WTC11 (cell line): ENCODE measurements at regions not wholly inside any gene's neighbourhood (a gene's known extent, or its start where the extent isn't known, plus 50 kb on each side); places are given as distances from the start of the nearest gene placed in this dataset.

Experiments used
- ATAC-seq: fragments of 200-7000 bp; cut with Tn5 transposase; 2 replicates; pipeline ENCODE4 v1.10.0; 2021; ENCODE audit warnings: mild to moderate bottlenecking, moderate library complexity
- CTCF ChIA-PET: fragments of 300-600 bp; sonication (Branson Sonifier 250); formaldehyde crosslinking; loops from one replicate; lab custom pipeline; 2021; ENCODE audit warnings: antibody characterized with exemption; lab: Charles Lee
- POLR2A ChIA-PET: fragments of 350-600 bp; sonication (Branson Sonifier 250); formaldehyde crosslinking; loops from one replicate; lab custom pipeline; 2021; ENCODE audit warnings: antibody characterized with exemption; lab: Charles Lee
- DNase-seq: peaks from one replicate; pipeline ENCODE4 v3.0.0; 2021; ENCODE audit warnings: low spot score
- H3K27ac Mint-ChIP-seq: 2 replicates; pipeline ENCODE4 v1.8.0; 2021; ENCODE audit warnings: mixed read lengths
- H3K27me3 Mint-ChIP-seq: 2 replicates; pipeline ENCODE4 v1.8.0; 2021; ENCODE audit warnings: low read depth, mild to moderate bottlenecking, moderate library complexity, mixed read lengths
- H3K36me3 Mint-ChIP-seq: 2 replicates; pipeline ENCODE4 v1.8.0; 2021; ENCODE audit warnings: mixed read lengths
- H3K4me1 Mint-ChIP-seq: 2 replicates; pipeline ENCODE4 v1.8.0; 2022; ENCODE audit warnings: mixed read lengths
- H3K4me3 Mint-ChIP-seq: 2 replicates; pipeline ENCODE4 v1.8.0; 2021; ENCODE audit warnings: mild to moderate bottlenecking, moderate library complexity, mixed read lengths
- H3K9me3 Mint-ChIP-seq: 2 replicates; pipeline ENCODE4 v1.8.0; 2021; ENCODE audit warnings: mixed read lengths
- CREM ChIP-seq: sonication (generic); formaldehyde crosslinking; IDR thresholded peaks from 2 replicates; pipeline ENCODE4 v1.8.1; 2022; ENCODE audit warnings: mild to moderate bottlenecking, missing genetic modification reagents, moderate library complexity
- EMX1 ChIP-seq: fragments of 250-450 bp; sonication (Bioruptor Pico); IDR thresholded peaks from 2 replicates; pipeline ENCODE4 v1.8.0; 2021; ENCODE audit warnings: mild to moderate bottlenecking
- FOXP1 ChIP-seq: sonication (generic); formaldehyde crosslinking; IDR thresholded peaks from 2 replicates; pipeline ENCODE4 v1.8.0; 2022; ENCODE audit warnings: missing genetic modification reagents, mild to moderate bottlenecking, moderate library complexity, borderline replicate concordance
- NFATC4 ChIP-seq: fragments of 250-450 bp; sonication (Bioruptor Pico); IDR thresholded peaks from 2 replicates; pipeline ENCODE4 v1.9.0; 2021; ENCODE audit warnings: mild to moderate bottlenecking
- NR2C2 ChIP-seq: sonication (generic); formaldehyde crosslinking; IDR thresholded peaks from 2 replicates; pipeline ENCODE4 v1.8.0; 2022; ENCODE audit warnings: mild to moderate bottlenecking, missing genetic modification reagents
- NR3C1 ChIP-seq: sonication (generic); formaldehyde crosslinking; conservative IDR thresholded peaks from 2 replicates; pipeline ENCODE4 v1.8.1; 2023; ENCODE audit warnings: low read depth, mild to moderate bottlenecking, missing genetic modification reagents
- OVOL2 ChIP-seq: fragments of 250-450 bp; sonication (Bioruptor Pico); IDR thresholded peaks from 2 replicates; pipeline ENCODE4 v1.9.0; 2021; ENCODE audit warnings: mild to moderate bottlenecking, borderline replicate concordance
- PRRX2 ChIP-seq: fragments of 250-450 bp; sonication (Bioruptor Pico); IDR thresholded peaks from 2 replicates; pipeline ENCODE4 v1.8.0; 2021; ENCODE audit warnings: mild to moderate bottlenecking
- RELA ChIP-seq: sonication (generic); formaldehyde crosslinking; IDR thresholded peaks from 2 replicates; pipeline ENCODE4 v1.8.1; 2022; ENCODE audit warnings: missing genetic modification reagents, mild to moderate bottlenecking, borderline replicate concordance
- RORB ChIP-seq: fragments of 250-450 bp; sonication (Bioruptor Pico); IDR thresholded peaks from 2 replicates; pipeline ENCODE4 v1.9.0; 2021; ENCODE audit warnings: mild to moderate bottlenecking
- SMAD4 ChIP-seq: sonication (generic); formaldehyde crosslinking; IDR thresholded peaks from 2 replicates; pipeline ENCODE4 v1.8.0; 2022; ENCODE audit warnings: mild to moderate bottlenecking, missing genetic modification reagents
- TEAD4 ChIP-seq: sonication (generic); formaldehyde crosslinking; IDR thresholded peaks from 2 replicates; pipeline ENCODE4 v1.8.0; 2022; ENCODE audit warnings: mild to moderate bottlenecking, missing genetic modification reagents
- ZNF219 ChIP-seq: sonication (generic); formaldehyde crosslinking; IDR thresholded peaks from 2 replicates; pipeline ENCODE4 v1.8.0; 2023; ENCODE audit warnings: missing genetic modification reagents, mild to moderate bottlenecking, borderline replicate concordance
- ZNF671 ChIP-seq: fragments of 250-450 bp; sonication (Bioruptor Pico); IDR thresholded peaks from 2 replicates; pipeline ENCODE4 v1.8.0; 2021; ENCODE audit warnings: mild to moderate bottlenecking
- TF ChIP-seq, protein P1 (sequence below): fragments of 250-450 bp; sonication (Bioruptor Pico); IDR thresholded peaks from 2 replicates; pipeline ENCODE4 v1.9.0; 2021; ENCODE audit warnings: mild to moderate bottlenecking
- TF ChIP-seq, protein P2 (sequence below): sonication (generic); formaldehyde crosslinking; IDR thresholded peaks from 2 replicates; pipeline ENCODE4 v1.8.1; 2022; ENCODE audit warnings: low read depth, missing genetic modification reagents, borderline replicate concordance
- TF ChIP-seq, protein P3 (sequence below): sonication (generic); formaldehyde crosslinking; IDR thresholded peaks from 2 replicates; pipeline ENCODE4 v1.8.0; 2023; ENCODE audit warnings: missing genetic modification reagents
- TF ChIP-seq, protein P4 (sequence below): sonication (generic); formaldehyde crosslinking; conservative IDR thresholded peaks from 2 replicates; pipeline ENCODE4 v1.8.1; 2023; ENCODE audit warnings: mild to moderate bottlenecking, low read depth, missing genetic modification reagents, moderate library complexity
- TF ChIP-seq, protein P5 (sequence below): sonication (generic); formaldehyde crosslinking; IDR thresholded peaks from 2 replicates; pipeline ENCODE4 v1.8.1; 2023; ENCODE audit warnings: mild to moderate bottlenecking, moderate library complexity, missing genetic modification reagents
- TF ChIP-seq, protein P6 (sequence below): fragments of 250-450 bp; sonication (Bioruptor Pico); conservative IDR thresholded peaks from 2 replicates; pipeline ENCODE4 v1.9.0; 2021; ENCODE audit warnings: mild to moderate bottlenecking
- TF ChIP-seq, protein P7 (sequence below): sonication (generic); formaldehyde crosslinking; IDR thresholded peaks from 2 replicates; pipeline ENCODE4 v1.8.1; 2023; ENCODE audit warnings: mild to moderate bottlenecking, missing genetic modification reagents, moderate library complexity

DNA sequence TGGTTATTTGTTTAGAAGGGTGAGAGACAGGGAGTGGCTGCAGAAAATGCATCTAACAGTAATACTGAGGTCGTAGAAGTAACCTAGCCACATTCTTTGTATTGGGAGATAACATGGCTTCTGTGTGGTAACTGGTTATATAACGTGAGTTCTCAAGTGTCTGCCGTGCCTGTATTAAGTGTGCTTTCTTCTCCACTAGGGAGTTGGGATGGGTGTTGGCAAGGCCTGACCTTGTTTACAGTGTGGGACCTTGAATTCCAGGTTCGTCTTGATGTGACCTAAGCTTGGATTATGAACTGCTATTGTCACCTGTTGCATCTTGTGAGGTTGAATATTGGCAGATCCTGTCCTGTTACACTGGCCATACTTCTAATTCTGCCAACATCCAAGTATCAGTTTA, 145.3 kb upstream of the NAMPT start:
- Mint-ChIP-seq H3K36me3 (no peaks in the 10 kb centered on the region), H3K27ac (no peak overlapping the region), H3K9me3 (peaks cover 2% of the 10 kb centered on the region), H3K4me1 (no peaks in the 10 kb centered on the region), H3K4me3 (no peak overlapping the region), H3K27me3 (no peaks in the 10 kb centered on the region)
- DNase-seq (no peak), ATAC-seq (no peak)
- ChIA-PET CTCF (no interaction called here), POLR2A (no interaction called here)
- TF ChIP-seq NFATC4 (CRISPR knock-in tag) (no peak), RORB (CRISPR knock-in tag) (no peak), NR3C1 (no peak), OVOL2 (CRISPR knock-in tag) (no peak), CREM (CRISPR knock-in tag) (no peak), FOXP1 (CRISPR knock-in tag) (no peak), SMAD4 (CRISPR knock-in tag) (no peak), EMX1 (CRISPR knock-in tag) (no peak), RELA (CRISPR knock-in tag) (no peak)
- TF ChIP-seq, protein P1, sequence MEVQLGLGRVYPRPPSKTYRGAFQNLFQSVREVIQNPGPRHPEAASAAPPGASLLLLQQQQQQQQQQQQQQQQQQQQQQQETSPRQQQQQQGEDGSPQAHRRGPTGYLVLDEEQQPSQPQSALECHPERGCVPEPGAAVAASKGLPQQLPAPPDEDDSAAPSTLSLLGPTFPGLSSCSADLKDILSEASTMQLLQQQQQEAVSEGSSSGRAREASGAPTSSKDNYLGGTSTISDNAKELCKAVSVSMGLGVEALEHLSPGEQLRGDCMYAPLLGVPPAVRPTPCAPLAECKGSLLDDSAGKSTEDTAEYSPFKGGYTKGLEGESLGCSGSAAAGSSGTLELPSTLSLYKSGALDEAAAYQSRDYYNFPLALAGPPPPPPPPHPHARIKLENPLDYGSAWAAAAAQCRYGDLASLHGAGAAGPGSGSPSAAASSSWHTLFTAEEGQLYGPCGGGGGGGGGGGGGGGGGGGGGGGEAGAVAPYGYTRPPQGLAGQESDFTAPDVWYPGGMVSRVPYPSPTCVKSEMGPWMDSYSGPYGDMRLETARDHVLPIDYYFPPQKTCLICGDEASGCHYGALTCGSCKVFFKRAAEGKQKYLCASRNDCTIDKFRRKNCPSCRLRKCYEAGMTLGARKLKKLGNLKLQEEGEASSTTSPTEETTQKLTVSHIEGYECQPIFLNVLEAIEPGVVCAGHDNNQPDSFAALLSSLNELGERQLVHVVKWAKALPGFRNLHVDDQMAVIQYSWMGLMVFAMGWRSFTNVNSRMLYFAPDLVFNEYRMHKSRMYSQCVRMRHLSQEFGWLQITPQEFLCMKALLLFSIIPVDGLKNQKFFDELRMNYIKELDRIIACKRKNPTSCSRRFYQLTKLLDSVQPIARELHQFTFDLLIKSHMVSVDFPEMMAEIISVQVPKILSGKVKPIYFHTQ: no peak
- TF ChIP-seq, protein P2, sequence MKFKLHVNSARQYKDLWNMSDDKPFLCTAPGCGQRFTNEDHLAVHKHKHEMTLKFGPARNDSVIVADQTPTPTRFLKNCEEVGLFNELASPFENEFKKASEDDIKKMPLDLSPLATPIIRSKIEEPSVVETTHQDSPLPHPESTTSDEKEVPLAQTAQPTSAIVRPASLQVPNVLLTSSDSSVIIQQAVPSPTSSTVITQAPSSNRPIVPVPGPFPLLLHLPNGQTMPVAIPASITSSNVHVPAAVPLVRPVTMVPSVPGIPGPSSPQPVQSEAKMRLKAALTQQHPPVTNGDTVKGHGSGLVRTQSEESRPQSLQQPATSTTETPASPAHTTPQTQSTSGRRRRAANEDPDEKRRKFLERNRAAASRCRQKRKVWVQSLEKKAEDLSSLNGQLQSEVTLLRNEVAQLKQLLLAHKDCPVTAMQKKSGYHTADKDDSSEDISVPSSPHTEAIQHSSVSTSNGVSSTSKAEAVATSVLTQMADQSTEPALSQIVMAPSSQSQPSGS (CRISPR knock-in tag): no peak
- TF ChIP-seq, protein P3, sequence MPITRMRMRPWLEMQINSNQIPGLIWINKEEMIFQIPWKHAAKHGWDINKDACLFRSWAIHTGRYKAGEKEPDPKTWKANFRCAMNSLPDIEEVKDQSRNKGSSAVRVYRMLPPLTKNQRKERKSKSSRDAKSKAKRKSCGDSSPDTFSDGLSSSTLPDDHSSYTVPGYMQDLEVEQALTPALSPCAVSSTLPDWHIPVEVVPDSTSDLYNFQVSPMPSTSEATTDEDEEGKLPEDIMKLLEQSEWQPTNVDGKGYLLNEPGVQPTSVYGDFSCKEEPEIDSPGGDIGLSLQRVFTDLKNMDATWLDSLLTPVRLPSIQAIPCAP (CRISPR knock-in tag): no peak

DNA sequence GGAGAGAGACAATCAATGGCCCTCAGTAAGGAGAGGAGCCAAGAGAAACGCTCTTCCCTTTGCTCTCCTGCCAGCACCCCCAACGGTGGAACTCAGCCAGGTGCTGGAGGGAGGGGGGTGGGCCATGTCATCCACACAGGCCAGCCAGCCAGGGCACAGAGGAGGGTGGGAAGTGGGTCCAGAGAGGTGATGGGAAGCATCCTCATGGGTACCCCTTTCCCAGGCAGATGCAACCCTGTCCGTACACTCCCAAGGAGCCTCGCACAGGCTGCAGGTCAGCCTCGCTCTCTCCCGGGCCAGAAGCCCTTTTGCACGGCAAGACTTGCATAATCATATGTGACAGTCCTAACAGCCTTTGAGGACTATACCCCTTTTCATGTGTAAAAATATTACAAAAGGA, 142.0 kb upstream of the NAMPT start:
- no peak for ATAC-seq
- no peak for DNase-seq
- Mint-ChIP-seq H3K36me3 (no peaks in the 10 kb centered on the region), H3K27ac (no peak overlapping the region), H3K4me1 (no peaks in the 10 kb centered on the region), H3K9me3 (no peaks in the 10 kb centered on the region; the same call in 1 of the 2 replicates), H3K27me3 (no peaks in the 10 kb centered on the region; the same call in 1 of the 2 replicates), H3K4me3 (no peak overlapping the region)
- POLR2A ChIA-PET: no interaction called here
- CTCF ChIA-PET: no interaction called here
- TF ChIP-seq, protein P4, sequence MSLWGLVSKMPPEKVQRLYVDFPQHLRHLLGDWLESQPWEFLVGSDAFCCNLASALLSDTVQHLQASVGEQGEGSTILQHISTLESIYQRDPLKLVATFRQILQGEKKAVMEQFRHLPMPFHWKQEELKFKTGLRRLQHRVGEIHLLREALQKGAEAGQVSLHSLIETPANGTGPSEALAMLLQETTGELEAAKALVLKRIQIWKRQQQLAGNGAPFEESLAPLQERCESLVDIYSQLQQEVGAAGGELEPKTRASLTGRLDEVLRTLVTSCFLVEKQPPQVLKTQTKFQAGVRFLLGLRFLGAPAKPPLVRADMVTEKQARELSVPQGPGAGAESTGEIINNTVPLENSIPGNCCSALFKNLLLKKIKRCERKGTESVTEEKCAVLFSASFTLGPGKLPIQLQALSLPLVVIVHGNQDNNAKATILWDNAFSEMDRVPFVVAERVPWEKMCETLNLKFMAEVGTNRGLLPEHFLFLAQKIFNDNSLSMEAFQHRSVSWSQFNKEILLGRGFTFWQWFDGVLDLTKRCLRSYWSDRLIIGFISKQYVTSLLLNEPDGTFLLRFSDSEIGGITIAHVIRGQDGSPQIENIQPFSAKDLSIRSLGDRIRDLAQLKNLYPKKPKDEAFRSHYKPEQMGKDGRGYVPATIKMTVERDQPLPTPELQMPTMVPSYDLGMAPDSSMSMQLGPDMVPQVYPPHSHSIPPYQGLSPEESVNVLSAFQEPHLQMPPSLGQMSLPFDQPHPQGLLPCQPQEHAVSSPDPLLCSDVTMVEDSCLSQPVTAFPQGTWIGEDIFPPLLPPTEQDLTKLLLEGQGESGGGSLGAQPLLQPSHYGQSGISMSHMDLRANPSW (CRISPR knock-in tag): no peak
- TF ChIP-seq ZNF219 (CRISPR knock-in tag) (no peak), NR2C2 (no peak), PRRX2 (CRISPR knock-in tag) (no peak), ZNF671 (CRISPR knock-in tag) (no peak), TEAD4 (CRISPR knock-in tag) (no peak), OVOL2 (CRISPR knock-in tag) (no peak)
- TF ChIP-seq, protein P5, sequence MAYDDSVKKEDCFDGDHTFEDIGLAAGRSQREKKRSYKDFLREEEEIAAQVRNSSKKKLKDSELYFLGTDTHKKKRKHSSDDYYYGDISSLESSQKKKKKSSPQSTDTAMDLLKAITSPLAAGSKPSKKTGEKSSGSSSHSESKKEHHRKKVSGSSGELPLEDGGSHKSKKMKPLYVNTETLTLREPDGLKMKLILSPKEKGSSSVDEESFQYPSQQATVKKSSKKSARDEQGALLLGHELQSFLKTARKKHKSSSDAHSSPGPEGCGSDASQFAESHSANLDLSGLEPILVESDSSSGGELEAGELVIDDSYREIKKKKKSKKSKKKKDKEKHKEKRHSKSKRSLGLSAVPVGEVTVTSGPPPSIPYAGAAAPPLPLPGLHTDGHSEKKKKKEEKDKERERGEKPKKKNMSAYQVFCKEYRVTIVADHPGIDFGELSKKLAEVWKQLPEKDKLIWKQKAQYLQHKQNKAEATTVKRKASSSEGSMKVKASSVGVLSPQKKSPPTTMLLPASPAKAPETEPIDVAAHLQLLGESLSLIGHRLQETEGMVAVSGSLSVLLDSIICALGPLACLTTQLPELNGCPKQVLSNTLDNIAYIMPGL (CRISPR knock-in tag): no peak
- TF ChIP-seq, protein P1: no peak
- TF ChIP-seq, protein P6, sequence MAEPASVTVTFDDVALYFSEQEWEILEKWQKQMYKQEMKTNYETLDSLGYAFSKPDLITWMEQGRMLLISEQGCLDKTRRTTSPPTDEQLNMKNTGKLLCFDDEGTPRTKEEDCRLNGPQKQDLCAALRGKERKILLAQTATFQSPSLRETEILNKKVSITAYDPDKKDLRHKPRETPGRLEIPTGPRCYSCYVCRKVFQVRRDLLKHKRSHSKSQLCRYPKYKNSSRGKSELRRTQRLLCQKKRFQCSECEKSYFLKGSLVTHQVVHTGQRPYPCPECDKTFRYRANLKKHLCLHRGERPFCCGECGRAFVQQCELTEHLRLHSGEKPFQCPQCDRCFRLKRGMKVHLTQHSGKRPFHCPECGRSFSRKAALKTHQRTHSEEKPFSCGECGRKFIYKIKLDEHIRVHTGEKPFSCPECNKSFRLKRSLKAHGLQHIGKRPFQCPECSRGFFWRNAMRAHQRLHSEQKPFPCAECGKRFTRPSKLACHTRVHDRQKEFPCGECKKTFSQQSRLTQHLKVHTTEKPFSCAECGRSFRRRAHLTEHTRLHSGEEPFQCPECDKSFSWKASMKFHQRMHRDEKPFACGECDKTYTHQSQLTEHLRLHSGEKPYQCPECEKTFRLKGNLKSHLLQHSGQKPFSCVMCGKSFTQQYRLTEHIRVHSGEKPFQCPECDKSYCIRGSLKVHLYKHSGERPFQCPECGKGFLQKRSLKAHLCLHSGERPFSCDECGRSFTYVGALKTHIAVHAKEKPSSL (CRISPR knock-in tag): no peak
- TF ChIP-seq, protein P7, sequence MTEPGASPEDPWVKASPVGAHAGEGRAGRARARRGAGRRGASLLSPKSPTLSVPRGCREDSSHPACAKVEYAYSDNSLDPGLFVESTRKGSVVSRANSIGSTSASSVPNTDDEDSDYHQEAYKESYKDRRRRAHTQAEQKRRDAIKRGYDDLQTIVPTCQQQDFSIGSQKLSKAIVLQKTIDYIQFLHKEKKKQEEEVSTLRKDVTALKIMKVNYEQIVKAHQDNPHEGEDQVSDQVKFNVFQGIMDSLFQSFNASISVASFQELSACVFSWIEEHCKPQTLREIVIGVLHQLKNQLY (CRISPR knock-in tag): no peak
